ENCODE measurements at regions not wholly inside any gene's neighbourhood (a gene's known extent, or its start where the extent isn't known, plus 50 kb on each side); places are given as distances from the start of the nearest gene placed in this dataset.

DNA sequence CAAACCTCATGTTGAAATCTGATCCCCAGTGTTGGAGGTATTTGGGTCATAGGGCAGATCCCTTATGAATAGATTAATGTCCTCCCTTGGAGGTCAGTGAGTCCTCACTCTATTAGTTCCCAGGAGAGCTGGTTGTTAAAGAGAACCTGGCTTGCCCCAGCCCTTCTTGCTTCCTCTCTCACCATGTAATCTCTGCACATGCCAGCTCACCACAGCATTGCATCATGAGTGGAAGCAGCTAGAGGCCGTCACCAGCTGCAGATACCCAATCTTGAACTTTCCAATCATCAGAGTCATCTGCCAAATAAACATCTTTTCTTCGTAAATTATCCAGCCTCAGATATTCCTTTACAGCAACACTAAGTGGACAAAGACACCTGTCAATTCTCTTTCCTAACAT is 161.8 kb upstream of the IGF1 start:
- no peak for TF ChIP-seq NFIC (IDR thresholded peaks at IDR 0.05)
- no peak for TF ChIP-seq TAF1 (IDR thresholded peaks at IDR 0.05; ENCODE audit: low read depth)
- no peak for TF ChIP-seq YY1 (IDR thresholded peaks at IDR 0.05; ENCODE audit: low read depth)

GRCh38 chr12:102638777-102639176 is 158.4 kb upstream of the IGF1 start:
- TF ChIP-seq, protein P1, sequence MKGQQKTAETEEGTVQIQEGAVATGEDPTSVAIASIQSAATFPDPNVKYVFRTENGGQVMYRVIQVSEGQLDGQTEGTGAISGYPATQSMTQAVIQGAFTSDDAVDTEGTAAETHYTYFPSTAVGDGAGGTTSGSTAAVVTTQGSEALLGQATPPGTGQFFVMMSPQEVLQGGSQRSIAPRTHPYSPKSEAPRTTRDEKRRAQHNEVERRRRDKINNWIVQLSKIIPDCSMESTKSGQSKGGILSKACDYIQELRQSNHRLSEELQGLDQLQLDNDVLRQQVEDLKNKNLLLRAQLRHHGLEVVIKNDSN (IDR thresholded peaks at IDR 0.05): no peak
- TF ChIP-seq EP300 (IDR thresholded peaks at IDR 0.05; ENCODE audit: borderline replicate concordance) (no peak), TAF1 (IDR thresholded peaks at IDR 0.05; ENCODE audit: low read depth) (no peak), FOXM1 (IDR thresholded peaks at IDR 0.05; ENCODE audit: borderline replicate concordance, low read depth) (no peak)
- TF ChIP-seq, protein P2, sequence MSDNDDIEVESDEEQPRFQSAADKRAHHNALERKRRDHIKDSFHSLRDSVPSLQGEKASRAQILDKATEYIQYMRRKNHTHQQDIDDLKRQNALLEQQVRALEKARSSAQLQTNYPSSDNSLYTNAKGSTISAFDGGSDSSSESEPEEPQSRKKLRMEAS (IDR thresholded peaks at IDR 0.05): no peak

DNA sequence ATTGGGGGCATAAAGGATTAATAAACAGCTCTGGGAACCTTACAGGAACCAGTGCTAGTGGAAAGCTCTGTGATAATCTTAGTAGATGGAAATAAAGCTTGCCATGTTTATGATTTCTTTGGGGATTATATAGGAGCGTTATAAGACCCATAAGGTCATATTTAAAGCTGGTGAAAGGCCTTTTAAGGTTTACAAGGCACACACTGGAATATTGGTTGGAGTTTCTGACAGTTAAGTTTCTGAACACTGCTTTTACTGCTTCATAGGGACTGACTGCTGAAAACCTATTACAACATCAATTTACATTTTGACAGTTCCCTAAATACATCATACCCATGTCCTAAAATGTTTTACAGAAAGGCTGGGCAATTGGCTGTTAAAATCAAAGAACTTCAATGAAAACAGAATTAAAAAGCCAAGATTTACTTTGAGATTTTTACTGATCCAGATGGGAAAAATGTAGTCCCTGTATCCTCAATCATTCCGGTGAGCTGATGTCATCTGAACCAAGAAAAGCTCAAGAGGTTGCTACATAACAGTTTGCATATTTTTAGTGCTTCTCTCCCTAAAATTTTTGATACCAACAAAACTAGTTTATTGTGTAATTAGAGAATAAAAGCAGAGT is 153.7 kb upstream of the IGF1 start:
- TF ChIP-seq ZBTB7A (IDR thresholded peaks at IDR 0.05; ENCODE audit: low read depth) (no peak), TCF12 (IDR thresholded peaks at IDR 0.05; ENCODE audit: low read depth) (no peak), CEBPB (IDR thresholded peaks at IDR 0.05) (no peak), EGR1 (IDR thresholded peaks at IDR 0.05) (no peak), RAD21 (IDR thresholded peaks at IDR 0.05; ENCODE audit: low read depth) (no peak), CREB1 (IDR thresholded peaks at IDR 0.05; ENCODE audit: low read depth) (no peak), FOXM1 (IDR thresholded peaks at IDR 0.05; ENCODE audit: borderline replicate concordance, low read depth) (no peak), TEAD4 (IDR thresholded peaks at IDR 0.05) (no peak)

DNA sequence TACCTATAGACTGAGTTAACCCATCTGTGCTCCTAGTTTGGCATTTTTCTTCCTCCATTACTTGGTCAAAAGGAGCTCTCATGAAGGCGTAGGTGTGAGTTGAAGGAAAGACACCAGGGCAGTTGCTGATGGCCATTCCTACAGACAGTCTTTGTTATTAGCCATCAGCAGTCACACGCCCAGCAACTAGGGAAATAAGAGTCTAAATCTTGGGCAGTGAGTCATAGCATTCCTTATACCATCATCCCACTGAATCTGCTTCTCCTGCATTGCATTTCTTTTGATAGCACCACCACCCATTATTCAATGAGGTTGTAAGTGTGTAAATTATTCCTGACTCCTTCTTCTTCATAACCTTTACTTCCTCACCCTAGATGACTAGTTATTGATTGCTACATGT is 150.9 kb upstream of the IGF1 start:
- no peak for TF ChIP-seq EGR1 (IDR thresholded peaks at IDR 0.05)
- no peak for TF ChIP-seq CEBPB (IDR thresholded peaks at IDR 0.05)
- no peak for TF ChIP-seq NFIC (IDR thresholded peaks at IDR 0.05)
- TF ChIP-seq TAF1 (IDR thresholded peaks at IDR 0.05; ENCODE audit: low read depth): no peak
- no peak for TF ChIP-seq YY1 (IDR thresholded peaks at IDR 0.05; ENCODE audit: low read depth)
- no peak for TF ChIP-seq FOXM1 (IDR thresholded peaks at IDR 0.05; ENCODE audit: borderline replicate concordance, low read depth)
- no peak for TF ChIP-seq TCF12 (IDR thresholded peaks at IDR 0.05; ENCODE audit: low read depth)
- TF ChIP-seq EP300 (IDR thresholded peaks at IDR 0.05; ENCODE audit: borderline replicate concordance): no peak

- TF ChIP-seq RAD21 (IDR thresholded peaks at IDR 0.05; ENCODE audit: low read depth) (no peak), TEAD4 (IDR thresholded peaks at IDR 0.05) (no peak), ZBTB7A (IDR thresholded peaks at IDR 0.05; ENCODE audit: low read depth) (no peak), YY1 (IDR thresholded peaks at IDR 0.05; ENCODE audit: low read depth) (no peak), FOXM1 (IDR thresholded peaks at IDR 0.05; ENCODE audit: borderline replicate concordance, low read depth) (no peak), CREB1 (IDR thresholded peaks at IDR 0.05; ENCODE audit: low read depth) (no peak)
Measured at GRCh38 chr12:102629262-102629888, 149.0 kb upstream of the IGF1 start.

GRCh38 chr12:102625819-102626218 is 145.5 kb upstream of the IGF1 start:
- TF ChIP-seq FOXM1 (IDR thresholded peaks at IDR 0.05; ENCODE audit: borderline replicate concordance, low read depth) (no peak), YY1 (IDR thresholded peaks at IDR 0.05; ENCODE audit: low read depth) (no peak), REST (IDR thresholded peaks at IDR 0.05; ENCODE audit: low read depth) (no peak)

GRCh38 chr12:102622618-102623017 is 142.3 kb upstream of the IGF1 start:
- TF ChIP-seq EGR1 (IDR thresholded peaks at IDR 0.05): no peak
- TF ChIP-seq ZBTB7A (IDR thresholded peaks at IDR 0.05; ENCODE audit: low read depth): no peak
- no peak for TF ChIP-seq TAF1 (IDR thresholded peaks at IDR 0.05; ENCODE audit: low read depth)
- TF ChIP-seq, protein P2 (IDR thresholded peaks at IDR 0.05): no peak
- TF ChIP-seq CREB1 (IDR thresholded peaks at IDR 0.05; ENCODE audit: low read depth): no peak
- TF ChIP-seq FOXM1 (IDR thresholded peaks at IDR 0.05; ENCODE audit: borderline replicate concordance, low read depth): no peak
- no peak for TF ChIP-seq TCF12 (IDR thresholded peaks at IDR 0.05; ENCODE audit: low read depth)

- TF ChIP-seq RAD21 (IDR thresholded peaks at IDR 0.05; ENCODE audit: low read depth) (no peak), EGR1 (IDR thresholded peaks at IDR 0.05) (no peak), ZBTB7A (IDR thresholded peaks at IDR 0.05; ENCODE audit: low read depth) (no peak), NFIC (IDR thresholded peaks at IDR 0.05) (no peak), REST (IDR thresholded peaks at IDR 0.05; ENCODE audit: low read depth) (no peak)
- TF ChIP-seq, protein P1 (IDR thresholded peaks at IDR 0.05): no peak
- TF ChIP-seq, protein P2 (IDR thresholded peaks at IDR 0.05): no peak
Measured at GRCh38 chr12:102618197-102618877, 138.0 kb upstream of the IGF1 start.

Measured in Ishikawa (cell line).